ENCODE measurements at regions not wholly inside any gene's neighbourhood (a gene's known extent, or its start where the extent isn't known, plus 50 kb on each side); places are given as distances from the start of the nearest gene placed in this dataset.
"Not testable (repeated sequence)": the region's sequence is repeated elsewhere in the genome, so short reads cannot be mapped to it uniquely, and the experiment has no call there.

GRCh38 chr5:32932241-32932935 lies 221.3 kb downstream of the NPR3 start:
- no peak for DNase-seq

GRCh38 chr5:32933692-32934091 lies 222.6 kb downstream of the NPR3 start:
- DNase-seq, result no peak

GRCh38 chr5:32934529-32934928 lies 223.4 kb downstream of the NPR3 start:
- DNase-seq, result no peak

GRCh38 chr5:32935283-32935682 lies 224.2 kb downstream of the NPR3 start:
- no peak for DNase-seq

- no peak for DNase-seq
Observed at GRCh38 chr5:32936329-32936728, 225.2 kb downstream of the NPR3 start.

GRCh38 chr5:32942225-32942989 lies 231.3 kb downstream of the NPR3 start:
- peak; percentile 57 for DNase-seq

GRCh38 chr5:32949286-32949970 lies 238.3 kb downstream of the NPR3 start:
- DNase-seq, result no peak

GRCh38 chr5:32951003-32951402 lies 239.9 kb downstream of the NPR3 start:
- DNase-seq, result no peak

GRCh38 chr5:32951878-32952277 lies 240.8 kb downstream of the NPR3 start:
- DNase-seq, result no peak

- not testable (repeated sequence) for DNase-seq
Observed at GRCh38 chr5:32952421-32952820, 241.3 kb downstream of the NPR3 start.

GRCh38 chr5:32953694-32954093 lies 242.6 kb downstream of the NPR3 start:
- DNase-seq, result no peak

- DNase-seq, result no peak
Observed at GRCh38 chr5:32955814-32956213, 244.7 kb downstream of the NPR3 start.

- DNase-seq, result no peak
Observed at GRCh38 chr5:32960340-32961058, 249.4 kb downstream of the NPR3 start.

GRCh38 chr5:32961059-32961415 lies 249.9 kb downstream of the NPR3 start:
- DNase-seq, result no peak

- DNase-seq, result no peak
Observed at GRCh38 chr5:32964261-32964660, 253.1 kb downstream of the NPR3 start.

GRCh38 chr5:32973646-32974045 lies 262.5 kb downstream of the NPR3 start:
- DNase-seq, result no peak

GRCh38 chr5:32975656-32976375 lies 264.7 kb downstream of the NPR3 start:
- no peak for DNase-seq

- no peak for DNase-seq
Observed at GRCh38 chr5:32981061-32981460, 269.9 kb downstream of the NPR3 start.

GRCh38 chr5:32984851-32985610 lies 273.9 kb downstream of the NPR3 start:
- DNase-seq, result no peak

GRCh38 chr5:32989815-32990214 lies 278.7 kb downstream of the NPR3 start:
- no peak for DNase-seq

- no peak for DNase-seq
Observed at GRCh38 chr5:32990593-32991420, 279.7 kb downstream of the NPR3 start.
